Trophoblast cell (in vitro differentiated cells and primary cell): ENCODE measurements at regions not wholly inside any gene's neighbourhood (a gene's known extent, or its start where the extent isn't known, plus 50 kb on each side); places are given as distances from the start of the nearest gene placed in this dataset.

Experiments
- DNase-seq, 2 donors: peaks; one replicate each; pipeline ENCODE4 v3.0.0-alpha.2; 2016
- H2AFZ ChIP-seq: 2 replicates; pipeline ENCODE4 v1.6.1; 2013; ENCODE audit warnings: low read length, moderate library complexity, mild to moderate bottlenecking; ENCODE audit not compliant: insufficient read depth, poor library complexity
- H2AK5ac ChIP-seq: 2 replicates; pipeline ENCODE4 v1.6.1; 2013; ENCODE audit warnings: mild to moderate bottlenecking, low read length
- H2BK120ac ChIP-seq: 2 replicates; pipeline ENCODE4 v1.6.1; 2013; ENCODE audit warnings: low read length, mild to moderate bottlenecking, moderate library complexity; ENCODE audit not compliant: insufficient read depth, poor library complexity
- H2BK12ac ChIP-seq: 2 replicates; pipeline ENCODE4 v1.6.1; 2013; ENCODE audit warnings: mild to moderate bottlenecking, low read length, moderate library complexity
- H2BK5ac ChIP-seq: 2 replicates; pipeline ENCODE4 v1.6.1; 2013; ENCODE audit warnings: low read length, low read depth, moderate library complexity, mild to moderate bottlenecking; ENCODE audit not compliant: poor library complexity
- H3K14ac ChIP-seq: 2 replicates; pipeline ENCODE4 v1.6.1; 2013; ENCODE audit warnings: mild to moderate bottlenecking, low read length
- H3K18ac ChIP-seq: 2 replicates; pipeline ENCODE4 v1.6.1; 2013; ENCODE audit warnings: mild to moderate bottlenecking, low read length
- H3K23ac ChIP-seq: 2 replicates; pipeline ENCODE4 v1.6.1; 2013; ENCODE audit warnings: low read length
- H3K27ac ChIP-seq: 2 replicates; pipeline ENCODE4 v1.5.1; 2013; ENCODE audit warnings: low read depth, mild to moderate bottlenecking, inconsistent platforms, low read length, moderate library complexity
- H3K27me3 ChIP-seq: 2 replicates; pipeline ENCODE4 v1.6.1; 2013; ENCODE audit warnings: inconsistent platforms, mild to moderate bottlenecking, low read length, moderate library complexity; ENCODE audit not compliant: insufficient read depth
- H3K36me3 ChIP-seq, 2 experiments: 1 replicate in 1 of 2; 2 replicates in 1 of 2; pipeline ENCODE4 v1.6.1; 2013; ENCODE audit warnings: low read length in 2 of 2, mild to moderate bottlenecking in 2 of 2, moderate library complexity in 1 of 2; ENCODE audit not compliant: insufficient read depth in 2 of 2, control insufficient read depth in 1 of 2
- H3K4ac ChIP-seq: 2 replicates; pipeline ENCODE4 v1.6.1; 2013; ENCODE audit warnings: low read depth, mild to moderate bottlenecking, low read length, moderate library complexity
- H3K4me1 ChIP-seq, 2 experiments: 1 replicate in 1 of 2; 2 replicates in 1 of 2; pipeline ENCODE4 v1.6.1; 2013; ENCODE audit warnings: low read length in 2 of 2, mild to moderate bottlenecking in 2 of 2, moderate library complexity in 1 of 2; ENCODE audit not compliant: insufficient read depth in 2 of 2, control insufficient read depth in 1 of 2
- H3K4me2 ChIP-seq: 2 replicates; pipeline ENCODE4 v1.6.1; 2013; ENCODE audit warnings: inconsistent platforms, mild to moderate bottlenecking, low read length, moderate library complexity
- H3K4me3 ChIP-seq: 2 replicates; pipeline ENCODE4 v1.5.1; 2013; ENCODE audit warnings: mild to moderate bottlenecking, low read depth, low read length, inconsistent platforms
- H3K79me1 ChIP-seq: one replicate; pipeline ENCODE4 v1.6.1; 2013; ENCODE audit warnings: low read length
- H3K79me2 ChIP-seq: 2 replicates; pipeline ENCODE4 v1.6.1; 2013; ENCODE audit warnings: low read length, mild to moderate bottlenecking; ENCODE audit not compliant: control insufficient read depth, insufficient read depth, poor library complexity
- H3K9ac ChIP-seq: 2 replicates; pipeline ENCODE4 v1.6.1; 2013; ENCODE audit warnings: mild to moderate bottlenecking, low read length
- H3K9me3 ChIP-seq: 2 replicates; pipeline ENCODE4 v1.6.1; 2013; ENCODE audit warnings: low read depth, mild to moderate bottlenecking, control low read depth, inconsistent platforms, low read length; ENCODE audit not compliant: insufficient read depth
- H4K12ac ChIP-seq: 2 replicates; pipeline ENCODE4 v1.6.1; 2013; ENCODE audit warnings: low read depth, mild to moderate bottlenecking, low read length, moderate library complexity
- H4K8ac ChIP-seq: 2 replicates; pipeline ENCODE4 v1.6.1; 2013; ENCODE audit warnings: low read depth, mild to moderate bottlenecking, low read length, moderate library complexity
- H4K91ac ChIP-seq: one replicate; pipeline ENCODE4 v1.6.1; 2013; ENCODE audit warnings: low read depth, mild to moderate bottlenecking, low read length, moderate library complexity
- WGBS: extraction: QIAGEN DNeasy Blood & Tissue Kit; methylation state at CpG from one replicate; pipeline ENCODE4 v1.1.7; 2013; ENCODE audit warnings: missing lambda C conversion rate; ENCODE audit not compliant: insufficient read length, insufficient coverage; ENCODE audit errors: extremely low coverage; 5-methylcytosine and 5-hydroxymethylcytosine counted together

- Histone ChIP-seq H2AFZ (no peak overlapping the region), H2BK5ac (no peak overlapping the region), H3K4me2 (no peak overlapping the region), H3K4me3 (no peak overlapping the region), H3K36me3 (no peaks in the 10 kb centered on the region), H3K9me3 (no peaks in the 10 kb centered on the region), H4K12ac (no peak overlapping the region), H3K4me1 (no peaks in the 10 kb centered on the region), H4K8ac (no peak overlapping the region), H2AK5ac (no peak overlapping the region), H4K91ac (no peak overlapping the region), H3K79me2 (no peaks in the 10 kb centered on the region), H2BK12ac (no peak overlapping the region), H3K27ac (no peak overlapping the region), H3K14ac (no peak overlapping the region), H2BK120ac (no peak overlapping the region), H3K79me1 (no peaks in the 10 kb centered on the region), H3K27me3 (no peaks in the 10 kb centered on the region), H3K18ac (no peak overlapping the region), H3K23ac (no peak overlapping the region), H3K9ac (no peak overlapping the region), H3K4ac (no peak overlapping the region)
- no CpG with 5 or more reads among the region's 2 CpGs for WGBS
- no peak for DNase-seq
Observed at GRCh38 chr1:165147799-165148198, 208.7 kb downstream of the LMX1A start.

- no peak overlapping the region for H3K9ac ChIP-seq
- H3K4me3 ChIP-seq, result no peak overlapping the region
- no peak overlapping the region for H3K18ac ChIP-seq
- H2BK12ac ChIP-seq, result no peak overlapping the region
- no peak overlapping the region for H3K23ac ChIP-seq
- no peaks in the 10 kb centered on the region for H3K79me1 ChIP-seq
- no peak overlapping the region for H4K8ac ChIP-seq
- no peak overlapping the region for H3K4ac ChIP-seq
- H3K14ac ChIP-seq, result no peak overlapping the region
- H4K12ac ChIP-seq, result no peak overlapping the region
- H3K4me1 ChIP-seq, result no peaks in the 10 kb centered on the region
- H3K4me2 ChIP-seq, result no peak overlapping the region
- H3K27me3 ChIP-seq, result no peaks in the 10 kb centered on the region
- no peaks in the 10 kb centered on the region for H3K79me2 ChIP-seq
- H3K9me3 ChIP-seq, result no peaks in the 10 kb centered on the region
- H3K27ac ChIP-seq, result no peak overlapping the region
- no peak overlapping the region for H4K91ac ChIP-seq
- no CpG with 5 or more reads among the region's 12 CpGs for WGBS
- peak; percentile 60 to 86 for DNase-seq
- no peaks in the 10 kb centered on the region for H3K36me3 ChIP-seq
- no peak overlapping the region for H2BK120ac ChIP-seq
- no peak overlapping the region for H2BK5ac ChIP-seq
- H2AFZ ChIP-seq, result no peak overlapping the region
- H2AK5ac ChIP-seq, result no peak overlapping the region
Observed at GRCh38 chr1:165144757-165145397, 211.6 kb downstream of the LMX1A start.

GRCh38 chr1:165143437-165144065, 213.0 kb downstream of the LMX1A start:
- H2BK120ac ChIP-seq, result no peak overlapping the region
- no peak overlapping the region for H3K4me2 ChIP-seq
- H3K23ac ChIP-seq, result no peak overlapping the region
- H4K12ac ChIP-seq, result no peak overlapping the region
- no peak overlapping the region for H3K18ac ChIP-seq
- no peak overlapping the region for H3K9ac ChIP-seq
- H4K8ac ChIP-seq, result no peak overlapping the region
- no peak overlapping the region for H3K4ac ChIP-seq
- WGBS, result no CpG with 5 or more reads among the region's 4 CpGs
- H3K79me2 ChIP-seq, result no peaks in the 10 kb centered on the region
- H3K4me1 ChIP-seq, result no peaks in the 10 kb centered on the region
- H2BK12ac ChIP-seq, result no peak overlapping the region
- no peak overlapping the region for H4K91ac ChIP-seq
- peak in 1 of 2 donors; percentile 32 for DNase-seq
- H3K9me3 ChIP-seq, result no peaks in the 10 kb centered on the region
- H2AFZ ChIP-seq, result no peak overlapping the region
- no peaks in the 10 kb centered on the region for H3K27me3 ChIP-seq
- H3K36me3 ChIP-seq, result no peaks in the 10 kb centered on the region
- no peak overlapping the region for H3K14ac ChIP-seq
- no peak overlapping the region for H2BK5ac ChIP-seq
- no peak overlapping the region for H3K27ac ChIP-seq
- no peak overlapping the region for H2AK5ac ChIP-seq
- H3K4me3 ChIP-seq, result no peak overlapping the region
- H3K79me1 ChIP-seq, result no peaks in the 10 kb centered on the region

- Histone ChIP-seq H3K79me2 (no peaks in the 10 kb centered on the region), H4K91ac (no peak overlapping the region), H3K14ac (no peak overlapping the region), H3K79me1 (no peaks in the 10 kb centered on the region), H2AK5ac (no peak overlapping the region), H3K27ac (no peak overlapping the region), H3K4me3 (no peak overlapping the region), H3K9me3 (no peaks in the 10 kb centered on the region), H4K12ac (no peak overlapping the region), H3K23ac (no peak overlapping the region), H2BK12ac (no peak overlapping the region), H3K27me3 (no peaks in the 10 kb centered on the region), H3K4me1 (no peaks in the 10 kb centered on the region), H4K8ac (no peak overlapping the region), H3K18ac (no peak overlapping the region), H2AFZ (no peak overlapping the region), H3K9ac (no peak overlapping the region), H3K4ac (no peak overlapping the region), H3K4me2 (no peak overlapping the region), H2BK5ac (no peak overlapping the region), H3K36me3 (no peaks in the 10 kb centered on the region), H2BK120ac (no peak overlapping the region)
- WGBS, result no CpG with 5 or more reads among the region's 1 CpG
- no peak for DNase-seq
Observed at GRCh38 chr1:165138960-165139359, 217.6 kb downstream of the LMX1A start.
